ENCODE measurements at regions not wholly inside any gene's neighbourhood (a gene's known extent, or its start where the extent isn't known, plus 50 kb on each side); places are given as distances from the start of the nearest gene placed in this dataset.

GRCh38 chr21:38725196-38726157, 80.3 kb upstream of the ETS2 start:
- no peaks in the 10 kb centered on the region for H3K4me1 Mint-ChIP-seq
- no peak for DNase-seq (ENCODE audit: low read depth, low spot score)
- H3K4me3 Mint-ChIP-seq, result no peak overlapping the region
- H3K27ac Mint-ChIP-seq (ENCODE audit: unreplicated experiment), result no peak overlapping the region
- TF ChIP-seq CTCF (conservative IDR thresholded peaks at IDR 0.05), result no peak
- peaks cover 8% of the 10 kb centered on the region for H3K36me3 Mint-ChIP-seq (ENCODE audit: low read depth)
- no peaks in the 10 kb centered on the region for H3K27me3 Mint-ChIP-seq (ENCODE audit: low read depth)
- H3K9me3 Mint-ChIP-seq, result peaks cover 10% of the 10 kb centered on the region

- Mint-ChIP-seq H3K36me3 (ENCODE audit: low read depth) (peaks cover 8% of the 10 kb centered on the region), H3K27me3 (ENCODE audit: low read depth) (no peaks in the 10 kb centered on the region), H3K4me3 (no peak overlapping the region), H3K9me3 (peaks cover 10% of the 10 kb centered on the region), H3K27ac (ENCODE audit: unreplicated experiment) (no peak overlapping the region), H3K4me1 (no peaks in the 10 kb centered on the region)
- DNase-seq (ENCODE audit: low read depth, low spot score), result no peak
- no peak for TF ChIP-seq CTCF (conservative IDR thresholded peaks at IDR 0.05)
Observed at GRCh38 chr21:38726482-38726881, 79.2 kb upstream of the ETS2 start.

- peaks cover 3% of the 10 kb centered on the region for H3K27me3 Mint-ChIP-seq (ENCODE audit: low read depth)
- TF ChIP-seq CTCF (conservative IDR thresholded peaks at IDR 0.05), result no peak
- no peak overlapping the region for H3K27ac Mint-ChIP-seq (ENCODE audit: unreplicated experiment)
- H3K4me1 Mint-ChIP-seq, result peaks cover 5% of the 10 kb centered on the region
- H3K4me3 Mint-ChIP-seq, result no peak overlapping the region
- H3K36me3 Mint-ChIP-seq (ENCODE audit: low read depth), result peaks cover 3% of the 10 kb centered on the region
- H3K9me3 Mint-ChIP-seq, result peaks cover 10% of the 10 kb centered on the region
- no peak for DNase-seq (ENCODE audit: low read depth, low spot score)
Observed at GRCh38 chr21:38729291-38729690, 76.4 kb upstream of the ETS2 start.

- Mint-ChIP-seq H3K4me3 (no peak overlapping the region), H3K4me1 (peaks cover 8% of the 10 kb centered on the region), H3K9me3 (peaks cover 6% of the 10 kb centered on the region), H3K27ac (ENCODE audit: unreplicated experiment) (no peak overlapping the region), H3K27me3 (ENCODE audit: low read depth) (peaks cover 3% of the 10 kb centered on the region), H3K36me3 (ENCODE audit: low read depth) (peaks cover 3% of the 10 kb centered on the region)
- no peak for DNase-seq (ENCODE audit: low read depth, low spot score)
- no peak for TF ChIP-seq CTCF (conservative IDR thresholded peaks at IDR 0.05)
Observed at GRCh38 chr21:38729754-38730379, 75.9 kb upstream of the ETS2 start.

- Mint-ChIP-seq H3K27ac (ENCODE audit: unreplicated experiment) (no peak overlapping the region), H3K9me3 (no peaks in the 10 kb centered on the region), H3K4me1 (peaks cover 8% of the 10 kb centered on the region), H3K27me3 (ENCODE audit: low read depth) (peaks cover 17% of the 10 kb centered on the region), H3K4me3 (peak overlapping the region; percentile 77), H3K36me3 (ENCODE audit: low read depth) (no peaks in the 10 kb centered on the region)
- peak; percentile 97 for TF ChIP-seq CTCF (conservative IDR thresholded peaks at IDR 0.05)
- DNase-seq (ENCODE audit: low read depth, low spot score), result peak; percentile 99
Observed at GRCh38 chr21:38733972-38734546, 71.7 kb upstream of the ETS2 start.
